ENCODE measurements at regions not wholly inside any gene's neighbourhood (a gene's known extent, or its start where the extent isn't known, plus 50 kb on each side); places are given as distances from the start of the nearest gene placed in this dataset.

DNA sequence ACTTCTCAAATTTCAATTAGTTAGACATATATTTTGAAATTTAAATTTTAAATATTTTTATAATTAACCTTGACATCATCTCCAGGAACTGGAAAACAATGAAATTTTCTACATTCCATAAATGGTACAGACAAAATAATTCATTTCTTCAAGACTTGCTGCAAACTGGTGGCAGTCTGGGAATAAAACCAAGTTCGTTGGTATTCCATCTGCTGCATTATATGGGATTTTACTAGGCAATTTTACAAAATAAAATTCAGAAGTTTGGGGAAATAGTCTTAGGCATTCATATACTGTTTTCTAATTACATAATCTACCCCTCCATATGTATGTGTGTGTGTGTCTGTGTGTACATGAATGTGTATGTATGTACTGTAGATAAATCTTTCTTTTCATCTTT, 984.6 kb upstream of the KCND2 start:
- TF ChIP-seq, protein P1, sequence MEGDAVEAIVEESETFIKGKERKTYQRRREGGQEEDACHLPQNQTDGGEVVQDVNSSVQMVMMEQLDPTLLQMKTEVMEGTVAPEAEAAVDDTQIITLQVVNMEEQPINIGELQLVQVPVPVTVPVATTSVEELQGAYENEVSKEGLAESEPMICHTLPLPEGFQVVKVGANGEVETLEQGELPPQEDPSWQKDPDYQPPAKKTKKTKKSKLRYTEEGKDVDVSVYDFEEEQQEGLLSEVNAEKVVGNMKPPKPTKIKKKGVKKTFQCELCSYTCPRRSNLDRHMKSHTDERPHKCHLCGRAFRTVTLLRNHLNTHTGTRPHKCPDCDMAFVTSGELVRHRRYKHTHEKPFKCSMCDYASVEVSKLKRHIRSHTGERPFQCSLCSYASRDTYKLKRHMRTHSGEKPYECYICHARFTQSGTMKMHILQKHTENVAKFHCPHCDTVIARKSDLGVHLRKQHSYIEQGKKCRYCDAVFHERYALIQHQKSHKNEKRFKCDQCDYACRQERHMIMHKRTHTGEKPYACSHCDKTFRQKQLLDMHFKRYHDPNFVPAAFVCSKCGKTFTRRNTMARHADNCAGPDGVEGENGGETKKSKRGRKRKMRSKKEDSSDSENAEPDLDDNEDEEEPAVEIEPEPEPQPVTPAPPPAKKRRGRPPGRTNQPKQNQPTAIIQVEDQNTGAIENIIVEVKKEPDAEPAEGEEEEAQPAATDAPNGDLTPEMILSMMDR (IDR thresholded peaks at IDR 0.05; ENCODE audit: borderline replicate concordance, extremely low read depth, low read length, poor library complexity, severe bottlenecking), result no peak
- TF ChIP-seq EZH2 (IDR thresholded peaks at IDR 0.05; ENCODE audit: borderline replicate concordance, low read depth, low read length, severe bottlenecking), result no peak

Data from DND-41 (cell line).